K562 (cell line): ENCODE measurements at regions not wholly inside any gene's neighbourhood (a gene's known extent, or its start where the extent isn't known, plus 50 kb on each side); places are given as distances from the start of the nearest gene placed in this dataset.

Source experiments
- ATAC-seq: fragments of 200-7000 bp; cut with Tn5 transposase; 3 replicates; pipeline ENCODE4 v1.9.1; 2020; ENCODE audit warnings: moderate library complexity
- BruUV-seq: library from RNA; stranded (reverse); fragments of 400-500 nt; replicated peaks from 2 replicates; lab custom pipeline; 2021; lab: Mats Ljungman, UMichigan
- CTCF ChIA-PET: fragments of 300-600 bp; formaldehyde crosslinking; extraction: SDS; loops from one replicate; lab custom pipeline; 2021; ENCODE audit warnings: low intra/inter-chr PET ratio; lab: Yijun Ruan, JAX
- POLR2A ChIA-PET: fragments of 300-600, 350-650 bp; sonication (Branson Sonifier 250); formaldehyde crosslinking; extraction: SDS; loops from one replicate; lab custom pipeline; 2021; ENCODE audit warnings: antibody characterized with exemption, inconsistent platforms; lab: Yijun Ruan, JAX
- DNase-seq, 4 experiments: peaks; one replicate each; pipeline versions ENCODE4 v3.0.0 to v3.0.0-alpha.2; 2011 to 2018; ENCODE audit warnings: low spot score in 3 of 4, mixed read lengths in 3 of 4; ENCODE audit errors: extremely low read depth in 1 of 4
- FAIRE-seq: peaks from 2 replicates; lab custom pipeline; 2011; peaks lifted over from hg19 to GRCh38; lab: Jason Lieb, UNC
- H2AFZ ChIP-seq: 2 replicates; pipeline ENCODE4 v1.6.0; 2011; ENCODE audit warnings: low read depth, low read length, control low read depth, inconsistent platforms
- H3K27ac ChIP-seq: fragments of 200-600 bp; 3 replicates; pipeline ENCODE4 v1.8.0; 2011; ENCODE audit warnings: low read depth, mild to moderate bottlenecking, control low read depth, inconsistent platforms, low read length, moderate library complexity, mixed read lengths; ENCODE audit errors: extremely low read depth
- H3K27me3 ChIP-seq, 2 experiments: fragments of 300-600 bp in 1 of 2; 2 replicates in 1 of 2; 3 replicates in 1 of 2; pipeline versions ENCODE4 v1.6.0 to v1.8.0; 2011; ENCODE audit warnings: inconsistent platforms in 2 of 2, low read length in 2 of 2, mild to moderate bottlenecking in 1 of 2, mixed read lengths in 1 of 2, moderate library complexity in 1 of 2; ENCODE audit not compliant: control insufficient read depth in 2 of 2, insufficient read depth in 2 of 2
- H3K36me3 ChIP-seq: fragments of 300-600 bp; 3 replicates; pipeline ENCODE4 v1.8.0; 2011; ENCODE audit warnings: mild to moderate bottlenecking, low read length, inconsistent platforms; ENCODE audit not compliant: control insufficient read depth, insufficient read depth
- H3K4me1 ChIP-seq, 2 experiments: fragments of 200-600 bp in 1 of 2; replicated peaks in 1 of 2; 2 replicates in 1 of 2; 3 replicates in 1 of 2; pipeline versions ENCODE4 v1.5.1 to v1.8.0; 2011; ENCODE audit warnings: inconsistent platforms in 2 of 2, low read length in 2 of 2, mild to moderate bottlenecking in 1 of 2, mixed read lengths in 1 of 2, moderate library complexity in 1 of 2; ENCODE audit not compliant: control insufficient read depth in 2 of 2, insufficient read depth in 2 of 2
- H3K4me2 ChIP-seq: 2 replicates; pipeline ENCODE4 v1.6.1; 2011; ENCODE audit warnings: low read length, control low read depth, inconsistent platforms, mixed read lengths; ENCODE audit not compliant: insufficient read depth
- H3K4me3 ChIP-seq: fragments of 200-600 bp; sonication (generic), shearing (Covaris generic); 2 replicates; pipeline ENCODE4 v1.5.1; 2016; ENCODE audit warnings: control low read depth, inconsistent platforms
- H3K79me2 ChIP-seq: fragments of 200-600 bp; 3 replicates; pipeline ENCODE4 v1.8.0; 2011; ENCODE audit warnings: low read length, inconsistent platforms; ENCODE audit not compliant: control insufficient read depth, insufficient read depth
- H3K9ac ChIP-seq, 2 experiments: 2 replicates each; pipeline versions ENCODE4 v1.6.0 to v1.6.1; 2011; ENCODE audit warnings: low read depth in 2 of 2, low read length in 2 of 2, control low read depth in 1 of 2, inconsistent platforms in 1 of 2, mild to moderate bottlenecking in 1 of 2, mixed read lengths in 1 of 2; ENCODE audit not compliant: insufficient read depth in 1 of 2
- H3K9me1 ChIP-seq: one replicate; pipeline ENCODE4 v1.6.0; 2011; ENCODE audit warnings: inconsistent platforms, mild to moderate bottlenecking, low read length, moderate library complexity; ENCODE audit not compliant: control insufficient read depth, insufficient read depth
- H3K9me3 ChIP-seq: replicated peaks from 2 replicates; pipeline ENCODE4 v1.5.1; 2011; ENCODE audit warnings: low read depth, low read length, inconsistent platforms; ENCODE audit not compliant: control insufficient read depth, insufficient read depth
- H4K20me1 ChIP-seq: replicated peaks from 2 replicates; pipeline ENCODE4 v1.6.1; 2011; ENCODE audit warnings: low read length, inconsistent platforms, mixed read lengths; ENCODE audit not compliant: control insufficient read depth, insufficient read depth
- ARID1B ChIP-seq: fragments of 450-650 bp; IDR thresholded peaks from 2 replicates; pipeline ENCODE4 v1.6.1; 2016; ENCODE audit warnings: antibody characterized with exemption, mild to moderate bottlenecking, inconsistent platforms
- CUX1 ChIP-seq: fragments of 200-800 bp; sonication (Bioruptor generic); IDR thresholded peaks from 2 replicates; pipeline ENCODE4 v1.6.1; 2016; ENCODE audit warnings: missing genetic modification characterization, missing compliant biosample characterization
- DPF2 ChIP-seq: fragments of 450-650 bp; IDR thresholded peaks from 2 replicates; pipeline ENCODE4 v1.6.1; 2016
- HDGF ChIP-seq: fragments of 450-650 bp; IDR thresholded peaks from 2 replicates; pipeline ENCODE4 v1.6.1; 2016
- POLR3G ChIP-seq: IDR thresholded peaks from 2 replicates; pipeline ENCODE4 v1.6.1; 2011; ENCODE audit not compliant: insufficient read length, insufficient replicate concordance; ENCODE audit errors: extremely low read depth
- SMARCA4 ChIP-seq: fragments of 450-650 bp; IDR thresholded peaks from 2 replicates; pipeline ENCODE4 v1.6.1; 2016
- TFAM ChIP-seq: fragments of 250-450 bp; sonication (Bioruptor Pico); conservative IDR thresholded peaks from 2 replicates; pipeline ENCODE4 v1.5.0; 2021; ENCODE audit warnings: mild to moderate bottlenecking, moderate library complexity
- ZFPM2 ChIP-seq: fragments of 250-450 bp; sonication (Bioruptor Pico); IDR thresholded peaks from 2 replicates; pipeline ENCODE4 v1.5.1; 2022; ENCODE audit warnings: mild to moderate bottlenecking
- ZNF449 ChIP-seq: fragments of 250-450 bp; sonication (Bioruptor Pico); IDR thresholded peaks from 2 replicates; pipeline ENCODE4 v1.8.0; 2022; ENCODE audit warnings: moderate library complexity, mild to moderate bottlenecking, inconsistent platforms
- WGBS: fragments of 100-300 bp; shearing (Covaris generic); methylation state at CpG from one replicate; pipeline ENCODE4 v1.1.6; 2016; ENCODE audit warnings: low coverage, mixed read lengths; ENCODE audit not compliant: insufficient coverage; ENCODE audit errors: missing lambda C conversion rate; 5-methylcytosine and 5-hydroxymethylcytosine counted together
- in situ Hi-C: fragments of 300-500 bp; cut with MboI; formaldehyde crosslinking; loops from 4 replicates; pipeline ENCODE4 v1.15.0; 2018; ENCODE audit warnings: inconsistent platforms, mixed read lengths
- intact Hi-C: fragments of 100-400 bp; cut with micrococcal nuclease; formaldehyde crosslinking; loops from 2 replicates; pipeline ENCODE4 v1.14.2; 2022
- TF ChIP-seq, protein P1 (sequence below): sonication (generic); formaldehyde crosslinking; IDR thresholded peaks from 2 replicates; pipeline ENCODE4 v1.8.0; 2023; ENCODE audit warnings: missing genetic modification reagents, mild to moderate bottlenecking, borderline replicate concordance
- TF ChIP-seq, protein P2 (sequence below): sonication (generic); formaldehyde crosslinking; IDR thresholded peaks from 2 replicates; pipeline ENCODE4 v1.8.0; 2023; ENCODE audit warnings: mild to moderate bottlenecking, missing genetic modification reagents

GRCh38 chr1:4551706-4552105 lies 102.7 kb upstream of the AJAP1 start:
- intact Hi-C loops = no loop called here
- no peaks in the 10 kb centered on the region for H3K27me3 ChIP-seq
- no peak overlapping the region for H3K4me3 ChIP-seq
- no peaks in the 10 kb centered on the region for H3K9me3 ChIP-seq
- no peak for FAIRE-seq
- no peaks in the 10 kb centered on the region for H3K4me1 ChIP-seq
- H3K79me2 ChIP-seq = no peaks in the 10 kb centered on the region
- H3K9ac ChIP-seq = no peak overlapping the region
- ChIA-PET CTCF (no interaction called here), POLR2A (no interaction called here)
- no peak overlapping the region for H2AFZ ChIP-seq
- no peak overlapping the region for H3K4me2 ChIP-seq
- no peak for ATAC-seq
- no peaks in the 10 kb centered on the region for H3K36me3 ChIP-seq
- DNase-seq = no peak
- BruUV-seq = no TSS peak
- H3K27ac ChIP-seq = no peak overlapping the region
- H3K9me1 ChIP-seq = no peaks in the 10 kb centered on the region
- no peaks in the 10 kb centered on the region for H4K20me1 ChIP-seq
- WGBS = 1% methylated on average over 6 of the region's 6 CpGs
- in situ Hi-C loops = no loop called here
- no peak for TF ChIP-seq ZFPM2
- TF ChIP-seq ARID1B = no peak
- TF ChIP-seq SMARCA4 = no peak
- no peak for TF ChIP-seq TFAM (CRISPR knock-in tag)
- TF ChIP-seq, protein P1, sequence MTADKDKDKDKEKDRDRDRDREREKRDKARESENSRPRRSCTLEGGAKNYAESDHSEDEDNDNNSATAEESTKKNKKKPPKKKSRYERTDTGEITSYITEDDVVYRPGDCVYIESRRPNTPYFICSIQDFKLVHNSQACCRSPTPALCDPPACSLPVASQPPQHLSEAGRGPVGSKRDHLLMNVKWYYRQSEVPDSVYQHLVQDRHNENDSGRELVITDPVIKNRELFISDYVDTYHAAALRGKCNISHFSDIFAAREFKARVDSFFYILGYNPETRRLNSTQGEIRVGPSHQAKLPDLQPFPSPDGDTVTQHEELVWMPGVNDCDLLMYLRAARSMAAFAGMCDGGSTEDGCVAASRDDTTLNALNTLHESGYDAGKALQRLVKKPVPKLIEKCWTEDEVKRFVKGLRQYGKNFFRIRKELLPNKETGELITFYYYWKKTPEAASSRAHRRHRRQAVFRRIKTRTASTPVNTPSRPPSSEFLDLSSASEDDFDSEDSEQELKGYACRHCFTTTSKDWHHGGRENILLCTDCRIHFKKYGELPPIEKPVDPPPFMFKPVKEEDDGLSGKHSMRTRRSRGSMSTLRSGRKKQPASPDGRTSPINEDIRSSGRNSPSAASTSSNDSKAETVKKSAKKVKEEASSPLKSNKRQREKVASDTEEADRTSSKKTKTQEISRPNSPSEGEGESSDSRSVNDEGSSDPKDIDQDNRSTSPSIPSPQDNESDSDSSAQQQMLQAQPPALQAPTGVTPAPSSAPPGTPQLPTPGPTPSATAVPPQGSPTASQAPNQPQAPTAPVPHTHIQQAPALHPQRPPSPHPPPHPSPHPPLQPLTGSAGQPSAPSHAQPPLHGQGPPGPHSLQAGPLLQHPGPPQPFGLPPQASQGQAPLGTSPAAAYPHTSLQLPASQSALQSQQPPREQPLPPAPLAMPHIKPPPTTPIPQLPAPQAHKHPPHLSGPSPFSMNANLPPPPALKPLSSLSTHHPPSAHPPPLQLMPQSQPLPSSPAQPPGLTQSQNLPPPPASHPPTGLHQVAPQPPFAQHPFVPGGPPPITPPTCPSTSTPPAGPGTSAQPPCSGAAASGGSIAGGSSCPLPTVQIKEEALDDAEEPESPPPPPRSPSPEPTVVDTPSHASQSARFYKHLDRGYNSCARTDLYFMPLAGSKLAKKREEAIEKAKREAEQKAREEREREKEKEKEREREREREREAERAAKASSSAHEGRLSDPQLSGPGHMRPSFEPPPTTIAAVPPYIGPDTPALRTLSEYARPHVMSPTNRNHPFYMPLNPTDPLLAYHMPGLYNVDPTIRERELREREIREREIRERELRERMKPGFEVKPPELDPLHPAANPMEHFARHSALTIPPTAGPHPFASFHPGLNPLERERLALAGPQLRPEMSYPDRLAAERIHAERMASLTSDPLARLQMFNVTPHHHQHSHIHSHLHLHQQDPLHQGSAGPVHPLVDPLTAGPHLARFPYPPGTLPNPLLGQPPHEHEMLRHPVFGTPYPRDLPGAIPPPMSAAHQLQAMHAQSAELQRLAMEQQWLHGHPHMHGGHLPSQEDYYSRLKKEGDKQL (CRISPR knock-in tag) = no peak
- TF ChIP-seq HDGF = no peak
- no peak for TF ChIP-seq CUX1 (CRISPR knock-in tag)
- TF ChIP-seq, protein P2, sequence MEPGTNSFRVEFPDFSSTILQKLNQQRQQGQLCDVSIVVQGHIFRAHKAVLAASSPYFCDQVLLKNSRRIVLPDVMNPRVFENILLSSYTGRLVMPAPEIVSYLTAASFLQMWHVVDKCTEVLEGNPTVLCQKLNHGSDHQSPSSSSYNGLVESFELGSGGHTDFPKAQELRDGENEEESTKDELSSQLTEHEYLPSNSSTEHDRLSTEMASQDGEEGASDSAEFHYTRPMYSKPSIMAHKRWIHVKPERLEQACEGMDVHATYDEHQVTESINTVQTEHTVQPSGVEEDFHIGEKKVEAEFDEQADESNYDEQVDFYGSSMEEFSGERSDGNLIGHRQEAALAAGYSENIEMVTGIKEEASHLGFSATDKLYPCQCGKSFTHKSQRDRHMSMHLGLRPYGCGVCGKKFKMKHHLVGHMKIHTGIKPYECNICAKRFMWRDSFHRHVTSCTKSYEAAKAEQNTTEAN (CRISPR knock-in tag) = no peak
- TF ChIP-seq DPF2 = no peak
- no peak for TF ChIP-seq ZNF449 (CRISPR knock-in tag)
- no peak for TF ChIP-seq POLR3G
